GM19455 (cell line): ENCODE measurements at regions not wholly inside any gene's neighbourhood (a gene's known extent, or its start where the extent isn't known, plus 50 kb on each side); places are given as distances from the start of the nearest gene placed in this dataset.
"Not testable (repeated sequence)": the region's sequence is repeated elsewhere in the genome, so short reads cannot be mapped to it uniquely, and the experiment has no call there.

Source experiments
- ATAC-seq: cut with Tn5 transposase; IDR thresholded peaks from one replicate; pipeline ENCODE4 v1.9.1; 2021; ENCODE audit not compliant: unreplicated experiment

DNA sequence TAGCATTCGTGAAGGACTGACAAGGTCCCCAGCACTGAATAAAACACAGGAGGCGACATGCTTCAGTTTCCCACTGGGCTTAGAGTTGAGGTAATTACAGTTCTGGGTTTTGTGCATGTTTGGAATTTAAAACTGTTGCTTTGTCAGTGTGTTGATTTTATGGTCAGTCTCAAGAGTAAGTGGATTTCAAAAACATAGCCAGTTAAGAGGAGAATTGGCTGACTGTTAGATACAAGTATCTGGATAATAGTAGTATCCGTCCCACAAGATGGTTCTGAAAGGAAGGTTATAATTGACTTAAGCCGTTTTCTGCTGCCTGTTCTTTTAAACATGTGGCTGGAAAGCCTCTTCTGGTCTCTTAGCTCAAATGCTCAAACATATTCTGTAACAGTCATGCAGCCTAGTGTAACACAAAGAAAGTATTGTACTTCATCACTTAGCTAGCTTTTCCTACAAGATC is 170.9 kb downstream of the POLR1F start:
- ATAC-seq = no peak

DNA sequence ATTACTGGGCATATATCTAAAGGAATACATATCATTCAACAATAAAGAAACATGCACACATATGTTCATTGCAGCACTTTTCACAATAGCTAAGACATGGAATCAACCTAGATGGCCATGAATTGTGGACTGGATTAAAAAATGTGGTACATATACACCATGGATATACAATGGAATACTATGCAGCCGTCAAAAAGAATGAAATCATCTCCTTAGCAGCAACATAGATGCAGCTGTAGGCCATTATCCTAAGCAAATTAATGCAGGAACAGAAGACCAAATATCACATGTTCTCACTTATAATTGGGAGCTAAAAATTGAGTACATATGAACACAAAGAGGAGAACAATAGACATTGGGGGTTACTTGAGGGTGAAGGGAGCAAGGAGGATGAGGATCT is 175.6 kb downstream of the POLR1F start:
- ATAC-seq = no peak

DNA sequence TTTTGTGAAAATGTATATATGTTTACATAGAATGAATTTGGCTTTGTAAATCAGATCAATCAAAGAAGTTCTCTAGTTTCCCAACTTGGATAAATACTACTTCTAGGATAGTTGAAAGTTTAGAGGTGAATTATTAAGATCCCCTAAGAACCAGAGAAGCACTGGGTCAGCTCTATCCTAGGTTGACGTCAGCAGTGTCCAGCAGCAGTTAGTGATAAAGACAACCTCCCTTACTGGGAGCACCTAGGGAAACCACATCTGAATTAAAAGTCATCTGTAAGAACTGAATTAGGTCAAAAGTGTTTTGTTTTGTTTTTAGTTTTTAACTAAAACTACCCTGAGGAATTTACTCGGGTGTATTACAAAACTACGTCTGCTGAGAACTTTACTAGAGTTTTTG is 178.0 kb downstream of the POLR1F start:
- ATAC-seq = no peak

DNA sequence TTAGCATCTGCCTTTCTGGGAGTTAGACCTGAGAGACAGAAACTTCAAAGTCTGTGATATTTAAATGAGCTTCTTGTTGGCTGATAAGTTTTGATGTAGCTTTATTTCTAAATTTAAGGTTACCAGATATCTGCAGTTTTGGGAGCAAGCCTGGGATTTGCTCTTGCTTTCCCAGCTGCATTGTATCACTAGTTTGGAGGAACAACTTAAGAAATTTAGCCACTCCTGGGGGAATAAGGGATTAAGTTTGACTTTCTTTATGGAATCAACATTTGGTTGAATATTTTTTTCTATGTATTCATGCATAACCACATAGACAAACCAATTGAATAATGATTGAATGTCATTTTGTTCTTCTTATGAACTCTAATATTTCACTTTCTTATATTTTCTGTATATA is 178.6 kb downstream of the POLR1F start:
- ATAC-seq = no peak

DNA sequence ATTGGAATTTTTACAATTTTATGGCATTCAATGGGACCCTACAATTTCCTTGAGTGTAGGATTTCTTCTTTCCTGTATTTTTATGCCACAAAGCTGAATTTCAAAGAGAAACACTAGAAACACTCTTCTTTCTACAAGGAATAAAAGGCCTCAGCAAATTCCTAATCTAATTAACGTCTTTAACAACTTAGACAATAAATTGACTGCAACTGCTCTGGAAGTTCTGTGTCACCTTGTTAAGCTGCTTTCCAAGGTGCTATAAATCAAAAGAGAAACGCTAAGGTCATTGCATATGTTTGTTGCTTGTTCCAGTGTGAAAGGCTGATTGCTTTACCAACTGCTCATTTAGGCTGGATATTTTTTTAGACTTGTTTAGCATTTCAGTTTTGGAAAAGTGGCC is 182.2 kb downstream of the POLR1F start:
- ATAC-seq = no peak

DNA sequence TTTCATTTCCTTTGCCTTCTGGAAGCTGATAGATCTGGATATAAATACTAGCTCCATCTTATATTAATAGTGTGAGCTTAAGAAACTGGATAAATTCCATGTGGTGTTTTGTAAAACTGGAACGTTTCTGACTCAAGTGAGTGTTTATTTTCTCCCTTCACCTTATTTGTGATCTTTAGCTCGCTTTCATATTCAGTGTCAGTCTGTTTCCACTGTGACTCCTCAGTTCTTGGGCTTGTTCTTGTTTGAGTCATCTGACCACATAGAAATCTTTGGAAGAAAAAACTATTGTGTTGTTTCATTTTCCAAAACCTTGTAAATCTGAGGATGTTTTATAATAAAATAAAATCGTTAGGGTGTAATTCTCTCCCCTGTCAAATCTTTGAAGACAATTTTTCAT is 186.4 kb downstream of the POLR1F start:
- ATAC-seq = no peak

DNA sequence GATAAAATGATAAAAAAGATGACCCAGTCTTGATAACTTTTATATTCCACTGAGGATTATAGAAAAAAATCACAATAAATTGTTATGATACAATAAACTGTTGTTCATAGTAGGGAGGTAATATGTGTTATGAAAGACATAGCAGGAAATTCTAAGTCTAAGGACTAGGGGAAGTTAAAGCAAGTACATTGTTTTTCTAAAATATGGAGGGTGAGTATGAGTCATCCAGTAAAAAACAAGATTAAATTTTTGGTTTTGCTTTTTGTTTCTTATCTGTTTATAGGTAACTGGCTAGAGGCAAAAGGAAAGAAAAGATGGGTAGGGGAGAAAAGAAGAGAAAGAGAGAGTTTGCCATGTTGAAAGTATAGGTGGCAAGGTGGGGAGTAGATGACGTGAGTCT is 188.4 kb downstream of the POLR1F start:
- ATAC-seq = no peak

DNA sequence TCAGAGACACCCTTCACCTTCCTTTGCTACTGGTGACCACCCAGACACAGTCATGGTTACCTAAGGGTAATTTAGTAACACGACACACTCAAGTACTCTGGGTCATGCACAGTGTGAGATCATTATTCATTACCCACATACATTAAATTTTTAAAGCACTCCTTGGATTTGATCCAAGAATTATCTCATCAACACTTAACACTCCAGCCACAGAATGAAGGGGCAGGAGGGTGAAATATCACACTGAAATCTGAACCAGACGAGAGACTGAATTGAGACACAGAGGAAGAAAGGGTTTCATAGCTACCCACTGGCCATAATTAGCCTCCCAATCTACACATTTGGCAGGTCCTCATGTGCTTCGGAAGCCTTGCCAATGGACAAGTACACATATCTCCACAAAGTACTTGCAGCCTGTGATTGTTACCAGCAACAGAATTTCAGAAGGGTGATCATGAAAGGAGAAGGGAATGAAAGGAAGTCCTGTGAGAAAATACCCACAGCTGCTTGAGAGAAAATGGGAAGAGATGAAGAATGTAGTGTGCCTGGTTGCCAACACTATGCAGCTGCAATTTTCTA is 189.3 kb downstream of the POLR1F start:
- no peak for ATAC-seq

DNA sequence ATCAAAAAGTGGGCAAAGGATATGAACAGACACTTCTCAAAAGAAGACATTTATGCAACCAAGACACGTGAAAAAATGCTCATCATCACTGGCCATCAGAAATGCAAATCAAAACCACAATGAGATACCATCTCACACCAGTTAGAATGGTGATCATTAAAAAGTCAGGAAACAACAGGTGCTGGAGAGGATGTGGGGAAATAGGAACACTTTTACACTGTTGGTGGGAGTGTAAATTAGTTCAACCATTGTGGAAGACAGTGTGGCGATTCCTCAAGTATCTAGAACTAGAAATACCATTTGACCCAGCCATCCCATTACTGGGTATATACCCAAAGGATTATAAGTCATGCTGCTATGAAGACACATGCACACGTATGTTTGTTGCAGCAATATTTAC is 191.3 kb downstream of the POLR1F start:
- ATAC-seq = not testable (repeated sequence)

DNA sequence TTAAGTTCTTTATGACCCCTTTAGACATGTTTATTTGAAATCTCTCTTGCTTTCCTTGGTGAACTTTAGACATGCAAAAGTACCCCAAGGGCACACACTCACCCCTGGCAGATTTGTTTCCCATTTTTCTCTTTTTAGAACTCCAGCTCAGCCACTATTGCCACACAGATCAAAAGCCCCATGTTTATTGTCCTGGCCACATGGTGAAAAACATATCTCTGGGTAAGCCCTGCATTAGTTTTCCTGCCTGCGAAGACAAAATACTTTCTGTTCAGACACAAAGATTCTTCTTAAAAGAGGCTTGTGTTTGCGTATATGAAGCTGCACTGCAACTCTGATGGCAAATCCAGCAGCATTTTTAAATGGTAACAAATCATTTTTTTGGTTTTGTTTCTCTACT is 200.0 kb downstream of the POLR1F start:
- no peak for ATAC-seq

DNA sequence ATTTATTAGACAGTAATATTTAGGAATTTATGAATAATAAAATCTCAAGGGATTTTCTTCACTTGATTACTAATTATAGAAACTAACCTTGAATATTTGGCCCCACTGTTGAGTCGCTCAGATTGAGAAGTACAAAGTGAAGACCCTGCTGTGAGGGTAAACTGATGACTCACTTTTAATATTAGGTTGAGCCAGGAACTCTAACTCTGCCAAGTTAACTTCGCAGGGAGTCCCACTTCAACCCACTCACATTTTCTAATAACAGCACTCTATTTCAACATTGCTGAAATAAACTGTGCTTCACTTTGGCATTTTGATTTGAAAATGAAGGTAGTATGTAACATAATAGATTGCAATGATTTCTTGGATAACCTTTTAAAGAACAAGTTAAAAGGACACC is 200.7 kb downstream of the POLR1F start:
- no peak for ATAC-seq

DNA sequence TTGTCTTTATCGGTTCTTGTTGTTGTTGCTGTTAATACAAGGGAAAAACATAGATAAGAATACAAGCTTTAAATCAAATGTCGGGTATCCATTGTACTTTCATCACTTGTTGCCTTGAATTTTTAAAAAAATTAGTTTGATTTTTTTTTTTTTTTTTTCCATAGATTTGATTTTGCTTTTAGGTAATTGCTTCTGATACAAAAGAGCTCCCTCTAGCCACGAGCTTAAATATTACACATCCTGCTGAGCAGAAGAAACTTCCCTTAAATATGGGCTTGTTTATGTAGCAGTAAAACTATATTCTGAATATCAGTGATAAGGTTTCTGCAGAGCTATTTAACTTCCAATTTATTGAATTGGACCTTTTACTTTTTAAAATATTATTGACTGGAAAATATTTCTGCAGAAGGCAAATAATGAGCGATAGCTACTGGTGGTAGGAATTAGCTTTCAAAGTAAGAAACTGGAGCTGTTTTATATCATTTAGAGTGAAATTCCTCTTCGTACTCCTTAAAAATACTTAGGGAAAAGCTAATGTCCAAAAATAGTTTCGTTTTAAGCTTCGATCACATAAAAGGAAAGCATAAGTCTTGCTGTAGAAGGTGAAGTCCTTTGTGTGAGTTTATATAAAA is 216.9 kb downstream of the POLR1F start:
- peak; percentile 55 for ATAC-seq

DNA sequence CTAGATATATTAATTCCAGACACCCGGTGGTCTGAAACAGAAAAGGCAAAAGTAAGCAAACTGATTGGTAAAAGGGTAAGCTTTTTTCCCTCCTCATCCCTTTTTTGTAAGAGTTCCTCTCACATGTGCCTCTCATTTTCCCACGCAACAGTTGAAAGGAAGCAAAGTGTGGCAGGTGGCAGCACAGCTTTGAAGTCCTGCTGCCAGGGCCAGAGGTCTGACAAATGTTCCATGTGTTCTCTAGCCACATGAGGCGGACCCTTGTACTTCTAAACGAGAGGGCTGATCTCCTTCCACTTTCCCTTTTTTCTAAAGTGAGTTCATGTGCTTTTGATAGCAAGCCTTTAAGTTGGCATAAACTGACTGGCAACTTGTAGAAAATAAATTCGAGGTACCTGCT is 217.5 kb downstream of the POLR1F start:
- no peak for ATAC-seq

DNA sequence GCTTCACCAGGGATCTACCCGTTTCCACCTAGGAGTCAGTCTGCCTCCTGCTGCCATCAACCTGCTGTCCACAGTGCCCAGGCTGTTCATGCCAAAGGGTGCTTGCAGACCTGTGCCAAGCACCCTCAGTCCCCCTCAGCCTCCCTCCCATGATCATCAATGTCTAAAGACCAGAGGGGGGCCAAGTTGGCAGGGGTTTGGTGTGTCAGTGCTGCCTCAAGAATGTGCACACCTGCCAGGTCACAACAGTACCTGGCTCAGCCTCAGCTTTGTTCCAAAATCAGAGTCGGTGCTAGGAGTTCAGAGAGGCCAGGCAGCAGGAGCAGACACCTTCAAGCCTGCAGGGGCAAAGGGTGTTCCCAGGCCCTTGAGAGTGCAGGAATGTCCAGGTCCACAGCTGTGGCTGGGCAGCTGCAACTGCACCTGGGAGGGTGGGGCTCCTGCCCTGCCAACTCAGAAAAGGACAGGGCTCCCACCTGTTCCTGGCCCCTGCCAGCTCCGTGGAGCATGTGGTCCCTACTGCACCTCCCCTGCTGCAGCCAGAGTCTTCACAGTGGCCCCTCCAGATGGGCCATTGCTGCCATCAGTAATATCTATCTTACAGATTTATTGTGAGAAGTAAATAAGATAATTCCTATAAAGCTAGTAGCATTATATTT is 219.5 kb downstream of the POLR1F start:
- ATAC-seq = no peak

DNA sequence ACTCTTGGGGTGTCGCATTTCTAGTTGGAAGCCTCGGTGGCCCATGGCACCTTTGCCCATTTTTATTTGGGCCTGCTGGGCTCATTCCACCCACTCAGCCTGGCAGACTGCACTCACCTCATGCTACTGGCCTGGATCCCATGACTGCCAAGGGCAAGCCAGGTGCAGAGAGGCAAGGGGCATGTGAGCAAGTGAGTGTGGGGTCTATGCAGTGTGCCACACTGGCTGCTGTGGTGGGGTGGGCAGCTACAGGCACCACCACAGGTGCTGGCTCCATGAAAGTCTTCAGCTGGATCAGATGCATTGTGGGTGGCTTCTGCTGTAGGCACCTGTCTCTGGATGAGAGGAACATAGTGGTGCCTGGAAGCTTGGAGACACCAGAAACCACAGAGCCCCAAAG is 220.8 kb downstream of the POLR1F start:
- ATAC-seq = no peak

DNA sequence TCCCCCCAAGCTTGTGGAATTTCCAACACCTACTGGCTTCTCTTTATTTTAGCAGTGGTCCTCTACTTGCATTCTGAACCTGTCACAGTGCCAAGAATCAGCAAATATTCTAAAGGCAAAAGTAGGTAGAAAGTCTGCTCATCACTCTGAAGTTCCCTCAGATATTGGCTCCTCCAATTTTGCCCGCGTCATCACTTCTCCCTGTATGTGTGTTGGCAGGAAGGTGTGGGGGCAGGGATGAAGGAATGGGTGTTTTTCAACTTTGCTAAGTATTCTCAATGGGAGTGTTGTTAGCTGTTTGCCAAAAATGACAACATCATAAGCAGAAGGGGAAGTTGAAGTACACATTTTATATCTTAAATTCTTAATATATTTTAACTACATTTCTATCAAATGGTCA is 226.2 kb downstream of the POLR1F start:
- no peak for ATAC-seq

DNA sequence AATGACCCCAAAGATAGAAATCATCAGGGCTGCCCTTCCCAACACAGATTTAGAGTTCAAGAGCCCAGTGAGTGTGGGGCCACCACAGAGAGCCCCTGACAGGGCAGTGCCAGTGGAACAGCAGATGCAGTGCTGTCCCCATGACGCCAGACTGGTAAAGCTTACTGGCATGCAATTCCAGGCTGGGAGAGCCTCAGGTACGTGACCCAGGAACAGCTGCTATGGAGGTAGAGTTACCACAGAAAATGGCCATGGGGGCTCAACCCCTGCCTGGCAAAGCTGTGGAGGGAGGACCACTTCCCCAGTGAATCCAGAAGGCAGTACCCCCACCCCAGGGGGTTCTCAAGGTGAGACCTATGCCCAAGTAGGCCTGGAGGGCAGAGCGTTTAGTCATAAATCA is 228.5 kb downstream of the POLR1F start:
- ATAC-seq = no peak

DNA sequence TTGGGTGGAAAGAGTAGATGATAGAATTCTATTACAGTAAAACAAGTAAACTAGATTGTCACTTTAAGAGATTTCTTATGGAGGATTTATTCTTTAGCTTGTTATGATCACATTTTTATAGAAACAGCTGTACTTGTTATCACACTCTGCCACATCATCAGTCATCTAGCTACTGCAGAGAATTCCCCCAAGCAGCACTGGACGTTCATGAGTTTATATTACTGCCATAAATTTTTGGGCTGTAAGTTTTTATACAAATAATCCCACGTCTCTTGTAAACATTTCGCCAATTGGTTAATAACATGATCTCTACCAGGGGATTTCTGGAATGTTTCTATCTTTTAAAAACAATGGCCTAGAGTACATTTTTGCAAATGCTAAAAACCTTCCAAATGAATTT is 238.8 kb downstream of the POLR1F start:
- ATAC-seq = no peak

DNA sequence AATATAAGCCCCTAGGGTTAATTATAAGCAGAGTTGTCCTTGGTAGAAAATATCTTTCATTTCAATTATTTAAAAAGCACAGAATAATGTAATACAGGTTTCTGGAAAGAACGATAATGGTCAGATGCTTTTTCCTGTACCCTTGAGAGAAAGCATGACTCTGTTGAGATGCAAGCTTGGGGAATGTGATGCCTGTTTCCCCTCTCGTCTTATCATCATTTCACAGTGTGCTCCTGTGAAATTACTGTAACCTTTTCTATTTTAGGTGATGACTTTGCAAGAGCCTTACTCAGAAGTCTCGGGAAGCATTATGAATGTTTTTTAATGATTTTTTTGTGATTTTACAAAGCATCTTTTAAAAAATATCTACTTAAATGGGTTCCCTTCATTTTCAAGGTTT is 243.0 kb downstream of the POLR1F start:
- no peak for ATAC-seq

DNA sequence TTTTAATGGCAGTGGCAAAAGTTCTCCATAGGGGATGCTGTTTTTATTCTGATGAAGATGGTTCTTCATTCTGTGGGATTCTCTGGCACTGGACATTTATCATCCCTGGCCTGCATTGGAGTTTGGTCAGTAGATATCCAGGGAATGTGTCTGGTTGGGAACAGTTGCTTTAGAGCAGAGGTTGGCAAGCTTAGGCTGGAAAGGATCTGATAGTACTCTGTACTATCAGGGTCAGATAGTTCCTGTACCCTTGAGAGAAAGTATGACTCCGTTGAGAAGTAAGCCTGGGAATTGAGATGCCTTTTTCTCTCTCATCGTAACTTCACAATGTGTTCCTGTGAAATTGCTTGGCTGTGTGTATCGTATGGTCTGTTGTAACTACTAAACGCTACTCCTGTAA is 244.1 kb downstream of the POLR1F start:
- no peak for ATAC-seq

DNA sequence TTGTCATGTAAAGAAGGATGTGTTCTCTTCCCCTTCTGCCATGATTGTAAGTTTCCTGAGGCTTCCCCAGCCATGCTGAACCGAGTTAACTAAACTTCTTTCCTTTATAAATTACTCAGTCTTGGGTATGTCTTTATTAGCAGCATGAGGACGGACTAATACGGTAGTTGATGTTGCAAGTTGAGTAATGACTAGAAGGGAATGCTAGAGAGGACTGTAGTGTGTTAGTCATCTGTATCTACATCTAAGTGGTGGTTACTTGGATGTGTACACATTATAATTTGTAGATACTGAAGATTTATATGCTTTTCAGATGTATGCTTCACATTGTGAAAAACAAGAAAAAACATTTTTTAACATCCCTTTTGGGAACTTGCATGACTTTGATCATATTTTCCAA is 244.6 kb downstream of the POLR1F start:
- ATAC-seq = no peak

DNA sequence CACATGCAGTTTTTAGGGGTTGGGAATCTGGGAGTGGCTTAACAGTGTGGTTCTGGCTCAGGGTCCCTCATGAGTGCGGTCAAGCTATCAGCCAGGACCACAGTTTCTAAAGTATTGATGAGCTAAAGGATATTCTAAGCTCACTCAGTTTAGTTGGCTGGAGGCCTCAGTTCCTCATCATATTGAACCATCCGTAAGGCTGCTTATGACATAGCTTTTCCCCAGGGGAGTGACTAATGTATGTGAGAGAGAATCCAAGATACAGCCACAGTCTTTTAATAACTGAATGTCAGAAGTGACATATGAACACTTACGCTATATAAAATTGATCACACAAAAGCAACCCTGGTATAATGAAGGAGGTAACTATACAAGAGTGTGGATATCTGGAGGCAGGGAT is 245.3 kb downstream of the POLR1F start:
- no peak for ATAC-seq

DNA sequence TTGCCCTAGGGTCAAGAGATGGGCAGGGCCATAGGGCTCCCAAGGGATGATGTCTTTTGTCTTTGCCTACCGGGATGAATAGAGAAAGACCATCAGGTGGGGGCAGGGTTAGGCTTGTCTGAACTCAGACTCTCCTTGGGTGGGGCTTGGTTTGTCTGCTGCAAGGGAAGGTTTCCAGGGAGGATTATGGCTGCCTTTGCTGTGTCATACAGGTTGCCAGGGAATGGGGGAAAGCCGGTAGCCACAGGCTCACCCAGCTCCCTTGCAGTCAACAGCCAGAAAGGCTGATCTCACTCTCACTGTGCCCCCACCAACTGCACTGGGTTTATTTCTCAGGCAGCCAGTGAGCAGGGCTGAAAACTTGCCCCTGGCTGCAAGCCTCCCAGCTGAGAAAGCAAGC is 253.2 kb downstream of the POLR1F start:
- ATAC-seq = no peak
